Upper lobe of right lung (tissue), 1 donor: ENCODE measurements at regions not wholly inside any gene's neighbourhood (a gene's known extent, or its start where the extent isn't known, plus 50 kb on each side); places are given as distances from the start of the nearest gene placed in this dataset.

Experiments
- ATAC-seq: fragments of 200-7000 bp; cut with Tn5 transposase; one replicate; pipeline ENCODE4 v1.9.1; 2020; ENCODE audit warnings: mild to moderate bottlenecking, moderate library complexity
- DNase-seq: peaks from one replicate; pipeline ENCODE4 v3.0.0-alpha.2; 2020
- H3K27ac ChIP-seq: fragments of 200-600 bp; one replicate; pipeline ENCODE4 v1.8.0; 2022
- H3K27me3 ChIP-seq: fragments of 200-600 bp; one replicate; pipeline ENCODE4 v1.8.0; 2022; ENCODE audit warnings: mild to moderate bottlenecking
- H3K36me3 ChIP-seq: fragments of 200-600 bp; one replicate; pipeline ENCODE4 v1.8.0; 2022
- H3K4me1 ChIP-seq: fragments of 200-600 bp; one replicate; pipeline ENCODE4 v1.8.0; 2022
- H3K4me3 ChIP-seq: fragments of 200-600 bp; one replicate; pipeline ENCODE4 v1.8.0; 2022; ENCODE audit warnings: mild to moderate bottlenecking
- H3K9me3 ChIP-seq: fragments of 200-600 bp; one replicate; pipeline ENCODE4 v1.8.0; 2022
- CTCF ChIP-seq: fragments of 200-600 bp; IDR thresholded peaks from one replicate; pipeline ENCODE4 v1.8.0; 2022; ENCODE audit warnings: antibody characterized with exemption
- intact Hi-C: fragments of 100-400 bp; cut with DNase I; formaldehyde crosslinking; loops from one replicate; pipeline ENCODE4 v1.11.0; 2022
- donor health status: DM: no; HTN: yes; CAD: no; lungs with severe emphysema.

GRCh38 chr20:55882286-55882685 lies 123.0 kb downstream of the CBLN4 start:
- H3K27ac ChIP-seq, result no peak overlapping the region
- no peak for DNase-seq

GRCh38 chr20:55881204-55881603 lies 124.1 kb downstream of the CBLN4 start:
- no peaks in the 10 kb centered on the region for H3K4me1 ChIP-seq
- no peak for TF ChIP-seq CTCF
- no peaks in the 10 kb centered on the region for H3K36me3 ChIP-seq
- no peak overlapping the region for H3K27ac ChIP-seq
- ATAC-seq (no peak), DNase-seq (no peak)
- no peak overlapping the region for H3K4me3 ChIP-seq
- no peaks in the 10 kb centered on the region for H3K27me3 ChIP-seq
- H3K9me3 ChIP-seq, result no peaks in the 10 kb centered on the region
- intact Hi-C loops, result no loop called here

More at GRCh38 chr20:55882286-55882685, 123.0 kb downstream of the CBLN4 start:
- Histone ChIP-seq H3K36me3 (no peaks in the 10 kb centered on the region), H3K4me1 (no peaks in the 10 kb centered on the region), H3K4me3 (no peak overlapping the region), H3K9me3 (no peaks in the 10 kb centered on the region), H3K27me3 (no peaks in the 10 kb centered on the region)
- intact Hi-C loops, result no loop called here
- no peak for TF ChIP-seq CTCF
- ATAC-seq, result no peak

- H3K36me3 ChIP-seq, result no peaks in the 10 kb centered on the region
- no peak for ATAC-seq
- no peak for DNase-seq
- intact Hi-C loops, result no loop called here
- no peak overlapping the region for H3K4me3 ChIP-seq
- no peaks in the 10 kb centered on the region for H3K4me1 ChIP-seq
- H3K27me3 ChIP-seq, result no peaks in the 10 kb centered on the region
- H3K27ac ChIP-seq, result no peak overlapping the region
- TF ChIP-seq CTCF, result no peak
- no peaks in the 10 kb centered on the region for H3K9me3 ChIP-seq
Observed at GRCh38 chr20:55880361-55880760, 125.0 kb downstream of the CBLN4 start.

GRCh38 chr20:55855052-55855451 lies 150.3 kb downstream of the CBLN4 start:
- Histone ChIP-seq H3K4me1 (no peaks in the 10 kb centered on the region), H3K27me3 (no peaks in the 10 kb centered on the region), H3K36me3 (no peaks in the 10 kb centered on the region), H3K9me3 (no peaks in the 10 kb centered on the region), H3K4me3 (no peak overlapping the region), H3K27ac (no peak overlapping the region)
- intact Hi-C loops, result no loop called here
- ATAC-seq, result no peak
- no peak for TF ChIP-seq CTCF
- no peak for DNase-seq

GRCh38 chr20:55830121-55830827 lies 175.0 kb downstream of the CBLN4 start:
- intact Hi-C loops, result no loop called here
- ATAC-seq, result peak; percentile 72
- H3K27ac ChIP-seq, result no peak overlapping the region

More at GRCh38 chr20:55830121-55830827, 175.0 kb downstream of the CBLN4 start:
- Histone ChIP-seq H3K36me3 (no peaks in the 10 kb centered on the region), H3K4me1 (no peaks in the 10 kb centered on the region), H3K27me3 (no peaks in the 10 kb centered on the region), H3K9me3 (no peaks in the 10 kb centered on the region), H3K4me3 (no peak overlapping the region)
- no peak for DNase-seq
- no peak for TF ChIP-seq CTCF
